GM12878 (cell line): ENCODE measurements at regions not wholly inside any gene's neighbourhood (a gene's known extent, or its start where the extent isn't known, plus 50 kb on each side); places are given as distances from the start of the nearest gene placed in this dataset.

ENCODE experiments used
- BCLAF1 ChIP-seq: fragments of 450-650 bp; IDR thresholded peaks from 2 replicates; pipeline ENCODE4 v1.6.1; 2017; ENCODE audit warnings: antibody characterized with exemption, mild to moderate bottlenecking, moderate library complexity
- BRCA1 ChIP-seq: IDR thresholded peaks from 2 replicates; pipeline ENCODE4 v1.6.1; 2011; ENCODE audit warnings: low read depth, low read length, improper control_type of control experiment
- CHD1 ChIP-seq: IDR thresholded peaks from 2 replicates; pipeline ENCODE4 v1.6.1; 2012; ENCODE audit warnings: low read depth, low read length, improper control_type of control experiment
- CREM ChIP-seq: IDR thresholded peaks from 2 replicates; pipeline ENCODE4 v1.6.1; 2014; ENCODE audit warnings: antibody characterized with exemption, low read depth
- FOXM1 ChIP-seq: IDR thresholded peaks from 2 replicates; pipeline ENCODE4 v1.6.1; 2012; ENCODE audit warnings: low read depth, mild to moderate bottlenecking, inconsistent platforms, low read length, moderate library complexity
- GATAD2B ChIP-seq: fragments of 450-650 bp; conservative IDR thresholded peaks from 2 replicates; pipeline ENCODE4 v1.6.1; 2017; ENCODE audit warnings: low read depth, mild to moderate bottlenecking, moderate library complexity
- HDAC2 ChIP-seq: fragments of 200-600 bp; sonication (generic); IDR thresholded peaks from 2 replicates; pipeline ENCODE4 v1.6.1; 2017
- HDAC6 ChIP-seq: fragments of 200-600 bp; sonication (generic); IDR thresholded peaks from one replicate; pipeline ENCODE4 v1.8.0; 2017; ENCODE audit warnings: antibody characterized with exemption; ENCODE audit not compliant: unreplicated experiment
- NFYB ChIP-seq: IDR thresholded peaks from 2 replicates; pipeline ENCODE4 v1.6.1; 2011; ENCODE audit warnings: low read depth, mild to moderate bottlenecking, low read length, improper control_type of control experiment, moderate library complexity; ENCODE audit not compliant: insufficient read depth
- RAD51 ChIP-seq: fragments of 450-650 bp; IDR thresholded peaks from 2 replicates; pipeline ENCODE4 v1.6.1; 2016; ENCODE audit warnings: moderate library complexity, mild to moderate bottlenecking, inconsistent platforms
- RBBP5 ChIP-seq: fragments of 200-600 bp; sonication (generic); conservative IDR thresholded peaks from 2 replicates; pipeline ENCODE4 v1.6.1; 2016
- USF1 ChIP-seq: IDR thresholded peaks from 2 replicates; pipeline ENCODE4 v1.6.1; 2011; ENCODE audit warnings: borderline replicate concordance, low read depth, mild to moderate bottlenecking, moderate library complexity, mixed read lengths, low read length; ENCODE audit not compliant: insufficient read depth; ENCODE audit errors: extremely low read length
- ZZZ3 ChIP-seq: IDR thresholded peaks from 2 replicates; pipeline ENCODE4 v1.6.1; 2011; ENCODE audit warnings: low read depth; ENCODE audit not compliant: control insufficient read depth, insufficient read length

DNA sequence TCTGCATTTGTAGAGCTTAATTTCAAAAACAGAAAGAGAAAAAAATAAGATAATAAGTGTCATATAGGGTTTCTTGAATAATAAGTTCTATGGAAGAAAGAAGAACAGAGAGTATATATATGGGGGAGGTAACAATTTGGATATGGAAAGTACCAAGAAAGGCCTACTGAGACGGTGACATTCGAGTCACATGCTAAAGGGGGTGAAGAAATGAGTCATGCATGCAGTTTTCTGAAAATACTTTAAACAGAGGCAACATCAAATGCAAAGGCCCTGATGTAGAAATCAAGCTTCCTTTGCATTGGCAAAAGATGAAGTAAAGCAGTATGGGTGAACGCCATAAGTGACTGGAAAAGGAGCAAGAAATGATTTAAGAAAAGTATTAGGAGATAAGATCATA is 371.6 kb upstream of the ZNF385D start (continued):
- TF ChIP-seq FOXM1, result no peak
- no peak for TF ChIP-seq NFYB
- no peak for TF ChIP-seq USF1
- TF ChIP-seq CREM, result no peak
- no peak for TF ChIP-seq CHD1
- TF ChIP-seq BCLAF1, result no peak
- peak; percentile 79 for TF ChIP-seq RAD51
- no peak for TF ChIP-seq HDAC2
- no peak for TF ChIP-seq BRCA1
- TF ChIP-seq RBBP5, result no peak
- TF ChIP-seq GATAD2B, result no peak
- no peak for TF ChIP-seq ZZZ3
- no peak for TF ChIP-seq HDAC6
